HG02885 (cell line): ENCODE measurements at regions not wholly inside any gene's neighbourhood (a gene's known extent, or its start where the extent isn't known, plus 50 kb on each side); places are given as distances from the start of the nearest gene placed in this dataset.
A peak's percentile ranks its signal among the peaks of the same experiment; 100 is the strongest.

Experiments
- ATAC-seq: cut with Tn5 transposase; IDR thresholded peaks from one replicate; pipeline ENCODE4 v1.9.1; 2021; ENCODE audit warnings: mild to moderate bottlenecking; ENCODE audit not compliant: unreplicated experiment, poor library complexity

DNA sequence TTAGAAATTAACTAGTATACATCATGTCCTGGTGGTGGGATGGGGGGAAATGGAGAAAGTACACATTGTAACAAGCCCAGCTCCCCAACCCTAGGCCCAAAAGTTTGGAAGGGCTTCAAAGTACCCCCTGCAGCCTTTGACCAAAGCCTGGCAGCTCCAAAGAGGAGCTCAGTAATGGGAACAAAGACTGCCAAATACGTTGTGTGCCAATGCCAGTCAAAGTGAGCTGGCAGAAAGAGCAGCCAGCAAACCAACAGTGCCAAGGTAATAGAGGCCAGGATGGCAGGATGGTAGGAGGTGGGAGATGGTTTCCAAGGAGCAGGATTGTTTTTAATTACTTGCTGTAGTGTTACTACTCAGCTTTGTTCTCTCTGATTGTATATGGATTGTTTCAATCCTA, 248.3 kb downstream of the COX7C start:
- ATAC-seq: no peak

DNA sequence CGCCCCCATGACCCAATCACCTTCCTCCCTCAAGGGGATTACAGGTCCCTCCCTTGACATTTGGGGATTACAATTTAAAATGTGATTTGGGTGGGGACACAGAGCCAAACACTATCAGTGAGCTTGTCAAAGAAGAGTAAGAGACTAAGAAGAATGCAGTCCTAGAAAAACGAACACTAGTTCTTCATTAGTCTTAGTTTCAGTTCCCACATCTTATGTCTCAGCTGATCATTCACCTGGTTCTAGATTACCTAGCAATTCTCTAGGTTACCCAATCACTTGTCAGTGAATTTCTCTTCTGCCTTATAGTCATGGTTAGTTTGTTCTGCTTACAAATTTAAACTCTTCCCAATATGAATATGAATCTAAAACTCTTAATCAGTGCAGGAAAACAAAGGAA, 251.5 kb downstream of the COX7C start:
- ATAC-seq: no peak

DNA sequence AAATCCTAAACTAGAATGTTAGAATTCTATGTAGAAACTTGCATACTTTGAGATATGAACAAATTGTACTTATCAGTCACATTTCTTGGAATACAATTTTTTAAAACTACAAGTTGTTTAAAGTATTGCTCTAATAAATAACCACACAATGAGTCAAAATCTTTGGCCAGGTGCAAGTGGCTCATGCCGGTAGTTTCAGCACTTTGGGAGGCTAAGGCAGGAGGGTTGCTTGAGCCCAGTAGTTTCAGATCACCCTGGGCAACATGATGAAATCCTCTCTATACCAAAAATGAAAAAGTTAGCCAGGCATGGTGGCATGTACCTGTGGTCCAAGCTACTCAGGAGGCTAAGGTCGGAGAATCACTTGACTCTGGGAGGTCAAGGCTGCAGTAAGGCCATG, 257.8 kb downstream of the COX7C start:
- no peak for ATAC-seq

DNA sequence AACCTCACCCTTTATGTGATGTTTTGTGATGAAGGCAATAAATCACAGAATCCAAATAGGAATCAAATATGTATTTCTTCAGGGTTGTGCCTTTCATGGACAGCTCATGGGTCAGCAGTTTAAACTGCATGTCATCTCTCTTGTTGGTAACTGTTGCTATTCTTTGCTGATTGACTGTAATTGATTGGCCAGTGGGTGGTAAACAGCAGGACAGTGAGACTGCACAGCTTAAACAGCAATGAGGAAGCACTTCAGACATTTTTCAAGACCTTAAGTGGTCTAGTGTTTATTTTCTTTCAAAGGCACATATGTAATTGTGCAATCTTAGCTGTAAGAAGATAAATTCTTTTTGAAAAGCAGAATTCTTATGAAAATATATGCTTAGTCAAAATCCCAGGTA, 260.5 kb downstream of the COX7C start:
- ATAC-seq: no peak

DNA sequence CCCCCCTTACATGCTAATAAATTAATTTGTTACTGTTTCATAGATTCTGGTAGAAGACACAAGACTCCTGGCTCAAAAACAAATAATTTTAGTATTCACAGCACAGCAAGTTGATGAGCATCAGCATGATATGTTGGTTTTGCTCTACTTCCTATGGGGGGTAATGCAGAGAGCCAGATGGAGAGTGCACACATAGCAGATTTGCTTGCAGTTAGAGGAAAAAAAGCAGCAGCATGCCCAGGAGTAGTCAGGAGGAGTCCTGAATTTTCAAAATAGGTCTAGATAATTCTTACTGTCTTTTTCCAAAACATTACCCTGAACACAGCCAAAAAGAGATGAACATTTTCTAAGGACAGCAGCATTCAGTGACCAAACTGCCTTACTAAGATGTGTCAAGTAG, 261.3 kb downstream of the COX7C start:
- ATAC-seq: no peak

DNA sequence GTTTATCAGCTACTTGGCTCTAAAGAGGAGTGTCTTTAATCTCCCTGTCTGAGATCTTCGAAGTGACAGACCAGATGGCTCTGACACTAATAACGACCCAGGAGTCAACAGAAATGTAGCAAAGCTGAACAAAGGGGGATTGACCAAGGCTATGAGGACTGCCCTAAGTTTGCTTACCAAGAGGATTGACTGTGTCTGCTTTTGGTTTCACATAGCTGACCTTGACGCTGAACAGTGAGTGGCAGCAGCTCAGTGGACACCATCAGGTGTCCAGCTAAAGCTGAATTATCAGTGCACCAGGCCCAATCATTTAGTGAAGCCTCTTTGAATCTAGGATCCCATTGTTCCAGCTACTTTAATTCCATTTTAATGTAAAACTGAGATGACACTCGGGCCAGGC, 262.6 kb downstream of the COX7C start:
- ATAC-seq: no peak

DNA sequence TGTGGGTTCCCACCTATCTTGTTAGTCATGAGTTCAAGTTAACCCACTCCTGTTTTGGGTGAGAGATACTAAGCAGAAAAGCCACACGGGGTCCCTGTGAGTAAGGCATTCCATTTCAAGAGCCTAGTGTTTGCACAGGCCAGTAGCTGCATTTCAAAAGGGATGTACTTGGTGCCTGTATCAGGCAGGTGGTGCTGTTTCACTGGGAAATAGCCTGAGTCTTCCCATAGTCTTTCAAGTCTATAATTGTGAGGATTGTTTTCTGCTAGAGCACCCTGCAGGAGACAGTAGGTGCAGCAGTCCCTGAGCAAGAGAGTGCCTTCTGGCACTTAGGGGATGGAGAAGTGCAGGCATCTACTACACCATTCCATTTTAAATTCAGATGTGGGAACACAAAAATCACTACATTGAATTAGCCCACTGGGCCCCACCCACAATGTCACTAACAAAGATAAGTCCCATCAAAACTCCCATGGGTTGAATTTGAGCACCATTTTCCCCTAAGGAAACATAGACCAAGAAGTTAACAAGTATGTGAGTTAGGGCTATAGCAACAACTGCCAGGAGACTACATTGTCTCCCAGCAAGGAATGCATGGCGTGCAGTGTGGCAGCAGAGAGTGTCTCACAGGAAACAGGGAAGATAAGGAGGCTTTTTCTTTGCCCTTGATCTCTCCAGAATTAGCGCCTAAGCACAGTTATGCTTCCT, 263.2 kb downstream of the COX7C start:
- ATAC-seq: peak; percentile 93

DNA sequence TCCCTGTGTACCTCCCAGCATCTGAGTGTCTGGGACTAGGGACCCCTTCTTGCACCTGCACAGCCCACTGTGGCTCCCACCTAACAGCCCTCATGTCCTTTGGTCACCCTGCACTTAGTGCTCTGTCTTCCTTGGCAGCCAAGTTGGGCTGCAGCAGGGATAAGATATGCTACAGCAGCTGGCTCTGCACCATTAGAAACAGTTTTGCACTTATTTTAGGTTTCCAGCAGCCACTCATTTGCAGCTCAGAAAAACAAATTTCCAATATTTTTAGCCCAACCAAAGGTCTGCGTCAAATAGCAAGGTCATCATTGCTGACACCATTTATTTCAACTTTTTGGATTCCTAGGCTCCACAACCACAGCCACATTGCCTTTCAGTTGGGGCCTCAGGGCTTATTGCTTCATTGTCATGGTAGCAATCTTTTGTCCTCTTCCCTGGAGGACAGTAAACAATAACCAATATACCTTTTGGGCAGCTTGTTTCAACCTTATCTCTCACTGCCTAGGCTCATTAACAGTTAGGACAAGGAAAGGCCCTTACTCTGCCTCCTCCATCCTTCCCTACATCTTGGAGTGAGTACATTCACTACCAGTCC, 263.9 kb downstream of the COX7C start:
- no peak for ATAC-seq

DNA sequence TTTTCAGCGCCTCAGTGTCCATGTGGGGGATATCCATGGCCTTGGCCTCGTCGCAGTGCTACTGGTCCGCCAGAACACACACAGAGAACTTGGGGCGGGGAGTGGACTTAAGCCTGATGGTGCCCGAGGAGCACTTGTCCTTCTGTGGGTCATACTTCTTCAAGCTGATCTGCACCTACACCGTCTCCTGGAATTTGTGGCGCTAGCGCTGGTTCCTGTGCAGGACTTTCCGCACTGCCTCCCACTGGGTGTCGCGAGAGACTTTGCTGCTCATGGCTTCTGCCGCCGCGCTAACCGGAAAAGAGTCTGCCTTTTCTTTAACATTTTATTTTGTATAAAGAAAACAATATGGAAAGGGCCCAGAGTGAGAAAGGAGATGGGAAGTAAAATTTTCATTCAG, 266.9 kb downstream of the COX7C start:
- no peak for ATAC-seq

DNA sequence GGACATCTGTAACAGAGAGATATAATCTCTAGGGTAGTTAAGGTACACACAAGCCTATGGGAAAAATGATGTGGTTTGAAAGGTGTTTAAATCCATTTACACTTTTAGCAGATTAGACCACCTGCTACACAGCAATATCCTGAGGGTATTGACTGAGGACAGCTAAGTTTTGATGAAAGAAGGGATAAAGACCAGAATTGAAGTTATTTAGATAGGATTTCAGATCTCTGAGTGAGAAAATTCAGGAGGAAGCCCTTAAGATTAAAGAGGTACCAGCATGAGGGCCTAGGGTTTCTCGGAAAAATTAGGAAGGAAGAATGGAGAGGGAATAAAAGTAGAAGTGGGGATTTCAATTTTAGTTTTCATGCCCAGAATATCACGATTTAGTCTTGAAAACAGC, 267.3 kb downstream of the COX7C start:
- no peak for ATAC-seq

DNA sequence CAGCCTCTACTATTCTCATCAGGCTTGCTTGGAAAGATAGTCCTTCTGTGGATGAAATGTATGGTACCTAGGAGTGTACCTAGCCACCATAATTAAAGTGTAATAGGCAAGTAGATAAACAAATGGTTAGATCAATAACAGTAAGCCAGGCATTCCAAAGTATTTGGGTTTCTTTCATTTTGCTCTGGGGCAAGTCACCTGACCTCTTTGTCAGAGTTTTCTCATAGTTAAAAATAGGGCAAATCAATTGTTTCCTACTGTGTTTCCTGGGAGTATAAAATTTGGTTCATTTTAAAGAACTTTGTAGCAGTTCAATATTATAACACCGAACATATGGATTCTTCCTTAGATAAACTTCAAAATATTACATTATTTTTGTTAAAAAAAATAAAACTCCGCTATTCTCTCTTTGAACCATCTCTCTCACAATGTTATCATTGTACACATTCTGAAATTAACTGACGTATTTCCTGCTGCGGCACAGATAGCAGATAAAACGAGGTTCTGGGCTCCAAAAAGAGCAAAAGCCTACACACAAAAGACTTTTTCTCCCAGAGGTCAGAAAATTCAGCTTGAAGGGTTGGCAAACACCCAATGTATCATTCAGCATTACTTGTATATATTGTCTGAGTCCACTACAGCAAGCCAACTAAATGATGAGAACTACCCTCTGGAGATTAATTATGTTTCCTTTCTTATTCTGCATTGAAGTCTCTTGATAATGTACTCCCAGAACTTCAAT, 267.9 kb downstream of the COX7C start:
- no peak for ATAC-seq

DNA sequence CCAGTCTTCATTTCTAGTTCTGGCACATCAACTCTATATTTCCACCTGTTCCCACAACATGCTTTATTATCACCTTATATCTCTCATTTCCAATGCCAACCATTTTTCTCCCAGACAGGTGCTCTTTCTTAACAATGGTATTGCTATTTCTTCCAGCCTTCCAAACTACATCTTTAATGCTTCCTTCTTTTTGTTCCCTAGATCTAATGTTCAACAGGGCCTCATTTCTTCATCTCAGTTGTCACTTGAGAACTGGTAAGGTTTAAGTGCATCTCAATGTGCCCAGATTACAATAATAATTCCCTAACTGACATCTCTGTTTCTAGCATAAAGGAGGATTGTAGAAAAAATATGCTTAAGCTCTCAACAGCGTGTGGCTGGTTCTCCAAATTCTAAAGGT, 272.6 kb downstream of the COX7C start:
- ATAC-seq: no peak

DNA sequence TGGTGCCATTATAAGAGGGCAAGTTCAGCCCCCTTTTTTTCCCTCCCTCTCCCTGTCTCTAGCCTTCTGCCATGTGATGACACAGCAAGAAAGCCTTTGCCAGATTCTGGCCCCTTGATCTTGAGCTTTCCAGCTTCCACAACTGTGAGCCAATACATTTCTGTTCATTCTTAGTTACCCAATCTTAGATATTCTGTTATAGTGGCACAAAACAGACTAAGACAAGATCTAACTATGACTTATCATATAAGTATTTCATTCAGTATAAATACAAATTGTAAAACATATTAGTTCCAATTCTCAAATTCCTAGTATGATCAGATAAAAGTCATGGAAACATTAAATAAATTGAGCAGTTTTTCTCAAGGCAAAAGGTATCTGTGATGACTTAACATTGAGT, 276.3 kb downstream of the COX7C start:
- ATAC-seq: no peak

DNA sequence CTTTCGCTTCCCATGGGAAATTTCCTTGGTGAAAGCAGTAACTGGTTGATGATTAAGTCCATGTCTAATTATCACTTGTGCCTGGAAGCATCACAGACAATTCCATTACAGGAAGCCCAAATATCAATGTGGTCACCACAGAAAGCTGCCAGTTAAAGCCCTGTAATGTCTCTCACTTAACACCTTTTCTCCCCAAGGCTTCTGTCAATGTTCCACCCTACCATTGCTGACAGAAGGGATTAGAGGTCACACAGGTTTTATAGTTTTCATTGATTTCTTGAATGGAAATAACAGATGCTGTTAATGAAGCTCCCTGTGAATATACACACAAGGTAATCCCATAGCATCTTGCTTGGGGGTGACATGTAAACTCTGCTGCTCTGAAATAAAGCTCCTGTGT, 279.2 kb downstream of the COX7C start:
- ATAC-seq: no peak

DNA sequence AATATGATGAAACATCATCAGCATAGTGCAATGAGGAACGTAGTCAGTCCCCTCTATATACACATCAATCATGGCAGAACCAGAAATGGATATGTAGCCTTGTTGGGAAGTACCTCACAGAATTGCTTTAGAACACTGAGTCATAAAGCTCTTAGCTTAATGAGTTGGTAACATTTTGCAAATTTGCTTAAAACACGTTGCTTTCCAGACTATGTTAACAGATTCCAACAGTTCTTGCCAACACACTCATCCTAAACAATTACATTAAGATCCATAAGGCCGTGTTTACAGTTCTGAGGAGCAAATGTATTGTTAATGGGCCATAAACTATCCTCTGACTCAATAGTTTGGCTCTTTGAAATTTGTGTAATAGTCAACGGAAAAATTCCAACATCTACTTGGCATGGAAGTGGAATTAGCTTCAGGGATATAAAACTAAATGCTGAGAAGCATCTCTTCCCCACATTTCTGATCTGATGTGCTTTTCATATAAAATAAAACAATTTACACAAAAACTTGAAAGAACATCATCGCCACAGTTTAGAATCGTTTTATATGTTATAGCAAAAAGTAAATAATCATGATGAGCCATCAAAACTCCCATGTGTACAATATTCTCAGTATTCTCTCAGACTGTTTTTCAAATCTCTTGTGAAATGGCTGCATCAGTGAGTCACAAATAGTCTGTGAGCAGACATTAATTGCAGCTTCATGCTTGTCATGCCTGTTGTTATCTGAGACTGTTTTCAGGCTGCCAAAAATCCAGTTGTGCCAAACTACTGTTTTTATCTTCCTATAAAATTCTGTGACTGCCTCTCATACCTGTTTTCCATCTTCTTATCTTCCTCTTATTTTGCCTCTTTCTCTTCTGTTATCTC, 291.9 kb downstream of the COX7C start:
- ATAC-seq: no peak

DNA sequence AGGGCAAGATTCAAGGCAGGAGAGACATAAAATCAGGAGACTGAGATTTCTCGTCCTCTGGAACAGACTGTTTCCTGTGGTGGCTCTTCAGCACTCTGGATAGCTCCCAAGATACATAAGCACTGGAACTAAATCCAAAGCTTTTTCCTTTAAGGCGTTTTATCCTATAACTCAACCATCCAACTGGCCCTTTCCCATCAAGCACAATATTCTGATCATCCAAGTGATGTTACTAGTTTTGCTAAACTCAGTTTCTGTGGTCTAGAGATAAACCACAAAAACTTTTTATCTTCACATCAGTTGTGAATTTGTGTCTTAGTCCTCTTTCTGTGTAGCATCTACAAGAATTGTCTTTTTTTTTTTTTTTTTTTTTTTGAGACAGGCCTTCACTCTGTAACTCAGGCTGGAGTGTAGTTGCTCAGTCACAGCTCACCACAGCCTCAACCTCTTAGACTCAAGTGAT, 299.4 kb downstream of the COX7C start:
- ATAC-seq: no peak

DNA sequence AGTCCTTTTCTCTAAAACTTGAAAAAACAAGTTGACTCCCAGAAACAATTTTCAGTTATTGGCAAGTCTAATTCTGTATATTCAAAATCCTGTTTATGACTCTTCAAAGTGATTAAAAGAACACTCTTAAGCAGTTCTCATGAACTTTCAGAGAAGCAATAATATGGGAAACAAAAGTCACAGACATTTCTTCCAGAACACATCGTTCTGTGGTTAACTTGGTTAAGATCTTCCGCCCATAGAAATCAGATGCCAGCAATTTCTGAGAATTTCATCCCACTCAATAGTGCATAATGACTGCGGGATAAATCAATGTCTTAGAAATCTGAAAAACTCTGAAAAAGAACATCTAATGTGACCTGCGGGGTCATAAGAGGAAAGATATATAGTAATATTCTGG, 300.5 kb downstream of the COX7C start:
- ATAC-seq: no peak

DNA sequence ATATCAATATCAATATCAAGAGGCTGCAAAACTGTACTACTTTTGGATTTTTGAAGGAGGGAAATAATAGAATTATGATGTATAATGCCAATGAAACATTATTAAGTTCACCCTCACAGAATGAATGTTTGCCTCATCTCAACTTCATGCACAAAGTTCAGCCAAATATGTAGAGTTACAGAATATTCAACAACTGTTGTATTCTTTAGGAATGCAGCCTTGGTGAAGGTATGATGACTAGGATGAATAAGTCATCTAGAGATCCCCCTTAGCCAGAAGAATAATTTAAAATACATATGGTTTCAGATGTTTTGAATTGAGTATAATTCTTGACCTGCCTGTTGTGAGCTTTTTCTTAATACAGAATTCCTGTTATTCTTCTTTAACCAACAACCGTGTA, 308.3 kb downstream of the COX7C start:
- no peak for ATAC-seq

DNA sequence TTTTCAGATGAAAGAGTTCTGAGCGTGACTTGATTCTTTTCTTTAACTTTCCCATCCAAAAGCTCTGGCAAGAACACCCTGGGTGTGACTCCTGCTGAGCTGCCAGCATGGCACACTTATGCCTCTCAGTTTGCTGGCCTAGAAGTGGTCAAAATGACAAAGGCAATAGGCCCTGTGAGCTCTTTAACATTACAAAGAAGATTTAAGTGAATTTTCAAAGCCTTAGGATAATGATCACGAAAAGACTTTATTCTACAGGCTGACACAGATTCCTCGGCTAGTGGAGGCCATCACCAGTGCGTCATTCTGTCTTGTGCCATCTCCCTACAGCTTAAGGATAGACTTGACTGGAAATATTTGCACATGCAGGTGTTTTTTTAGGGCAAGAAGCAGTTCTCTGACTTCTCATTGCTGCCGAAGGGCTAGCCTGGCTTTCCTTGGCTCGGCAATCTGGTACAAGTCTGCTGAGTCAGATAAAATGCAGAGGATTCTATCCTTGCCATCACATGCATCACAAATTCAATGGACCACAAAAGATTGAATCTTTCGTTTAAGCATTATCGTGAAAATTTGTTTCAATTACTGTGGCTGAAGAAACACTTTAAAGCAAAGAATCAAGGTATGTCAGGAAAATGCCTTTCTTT, 311.5 kb downstream of the COX7C start:
- no peak for ATAC-seq

DNA sequence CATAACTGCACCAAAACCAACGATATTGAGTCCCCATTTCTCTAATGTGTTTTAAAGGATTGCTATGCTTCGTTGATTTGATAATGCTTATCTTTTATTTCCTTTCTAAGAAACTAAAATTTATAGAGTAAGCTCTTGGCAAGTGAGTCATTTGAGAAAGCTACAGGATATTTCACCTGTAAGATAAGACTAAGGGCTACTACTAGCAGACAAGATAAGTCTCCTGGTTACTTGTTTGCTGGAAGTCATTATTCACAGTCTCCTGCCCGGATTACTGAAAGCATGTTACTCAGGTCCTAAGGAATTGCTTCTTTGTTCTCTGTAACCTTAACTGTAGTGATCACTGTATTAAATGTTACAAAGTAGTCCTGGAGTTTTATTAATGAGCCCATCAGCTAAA, 315.9 kb upstream of the RASA1 start:
- no peak for ATAC-seq
